ENCODE measurements at regions not wholly inside any gene's neighbourhood (a gene's known extent, or its start where the extent isn't known, plus 50 kb on each side); places are given as distances from the start of the nearest gene placed in this dataset.

- TF ChIP-seq CTCF (IDR thresholded peaks at IDR 0.05) (no peak), POLR2AphosphoS5 (IDR thresholded peaks at IDR 0.05) (no peak), EP300 (IDR thresholded peaks at IDR 0.05) (no peak), POLR2A (IDR thresholded peaks at IDR 0.05) (no peak)
Observed at GRCh38 chr5:57611177-57611576, 128.6 kb upstream of the ACTBL2 start.
